ENCODE measurements at regions not wholly inside any gene's neighbourhood (a gene's known extent, or its start where the extent isn't known, plus 50 kb on each side); places are given as distances from the start of the nearest gene placed in this dataset.

GRCh38 chrX:39903343-39903742 lies 194.4 kb downstream of the BCOR start (continued):
- TF ChIP-seq, protein P1, sequence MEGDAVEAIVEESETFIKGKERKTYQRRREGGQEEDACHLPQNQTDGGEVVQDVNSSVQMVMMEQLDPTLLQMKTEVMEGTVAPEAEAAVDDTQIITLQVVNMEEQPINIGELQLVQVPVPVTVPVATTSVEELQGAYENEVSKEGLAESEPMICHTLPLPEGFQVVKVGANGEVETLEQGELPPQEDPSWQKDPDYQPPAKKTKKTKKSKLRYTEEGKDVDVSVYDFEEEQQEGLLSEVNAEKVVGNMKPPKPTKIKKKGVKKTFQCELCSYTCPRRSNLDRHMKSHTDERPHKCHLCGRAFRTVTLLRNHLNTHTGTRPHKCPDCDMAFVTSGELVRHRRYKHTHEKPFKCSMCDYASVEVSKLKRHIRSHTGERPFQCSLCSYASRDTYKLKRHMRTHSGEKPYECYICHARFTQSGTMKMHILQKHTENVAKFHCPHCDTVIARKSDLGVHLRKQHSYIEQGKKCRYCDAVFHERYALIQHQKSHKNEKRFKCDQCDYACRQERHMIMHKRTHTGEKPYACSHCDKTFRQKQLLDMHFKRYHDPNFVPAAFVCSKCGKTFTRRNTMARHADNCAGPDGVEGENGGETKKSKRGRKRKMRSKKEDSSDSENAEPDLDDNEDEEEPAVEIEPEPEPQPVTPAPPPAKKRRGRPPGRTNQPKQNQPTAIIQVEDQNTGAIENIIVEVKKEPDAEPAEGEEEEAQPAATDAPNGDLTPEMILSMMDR (IDR thresholded peaks at IDR 0.05): no peak
- TF ChIP-seq RAD21 (IDR thresholded peaks at IDR 0.05; ENCODE audit: low read length) (no peak), MEF2A (IDR thresholded peaks at IDR 0.05; ENCODE audit: borderline replicate concordance, low read depth) (no peak), JUND (IDR thresholded peaks at IDR 0.05) (no peak)

- WGBS (ENCODE audit: low lambda C conversion rate): 49% methylated on average over 4 of the region's 4 CpGs
- CTCF ChIA-PET: no interaction called here
- POLR2A ChIA-PET: no interaction called here
- TF ChIP-seq, protein P2, sequence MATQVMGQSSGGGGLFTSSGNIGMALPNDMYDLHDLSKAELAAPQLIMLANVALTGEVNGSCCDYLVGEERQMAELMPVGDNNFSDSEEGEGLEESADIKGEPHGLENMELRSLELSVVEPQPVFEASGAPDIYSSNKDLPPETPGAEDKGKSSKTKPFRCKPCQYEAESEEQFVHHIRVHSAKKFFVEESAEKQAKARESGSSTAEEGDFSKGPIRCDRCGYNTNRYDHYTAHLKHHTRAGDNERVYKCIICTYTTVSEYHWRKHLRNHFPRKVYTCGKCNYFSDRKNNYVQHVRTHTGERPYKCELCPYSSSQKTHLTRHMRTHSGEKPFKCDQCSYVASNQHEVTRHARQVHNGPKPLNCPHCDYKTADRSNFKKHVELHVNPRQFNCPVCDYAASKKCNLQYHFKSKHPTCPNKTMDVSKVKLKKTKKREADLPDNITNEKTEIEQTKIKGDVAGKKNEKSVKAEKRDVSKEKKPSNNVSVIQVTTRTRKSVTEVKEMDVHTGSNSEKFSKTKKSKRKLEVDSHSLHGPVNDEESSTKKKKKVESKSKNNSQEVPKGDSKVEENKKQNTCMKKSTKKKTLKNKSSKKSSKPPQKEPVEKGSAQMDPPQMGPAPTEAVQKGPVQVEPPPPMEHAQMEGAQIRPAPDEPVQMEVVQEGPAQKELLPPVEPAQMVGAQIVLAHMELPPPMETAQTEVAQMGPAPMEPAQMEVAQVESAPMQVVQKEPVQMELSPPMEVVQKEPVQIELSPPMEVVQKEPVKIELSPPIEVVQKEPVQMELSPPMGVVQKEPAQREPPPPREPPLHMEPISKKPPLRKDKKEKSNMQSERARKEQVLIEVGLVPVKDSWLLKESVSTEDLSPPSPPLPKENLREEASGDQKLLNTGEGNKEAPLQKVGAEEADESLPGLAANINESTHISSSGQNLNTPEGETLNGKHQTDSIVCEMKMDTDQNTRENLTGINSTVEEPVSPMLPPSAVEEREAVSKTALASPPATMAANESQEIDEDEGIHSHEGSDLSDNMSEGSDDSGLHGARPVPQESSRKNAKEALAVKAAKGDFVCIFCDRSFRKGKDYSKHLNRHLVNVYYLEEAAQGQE (IDR thresholded peaks at IDR 0.05; ENCODE audit: low read depth, low read length): no peak
- no peak for TF ChIP-seq GATA2 (CRISPR knock-in tag; IDR thresholded peaks at IDR 0.05)
- no peak for TF ChIP-seq YY1 (IDR thresholded peaks at IDR 0.05; ENCODE audit: low read depth)
- TF ChIP-seq MAX (IDR thresholded peaks at IDR 0.05; ENCODE audit: low read depth): no peak
- TF ChIP-seq POLR2AphosphoS5 (IDR thresholded peaks at IDR 0.05; ENCODE audit: low read depth, low read length): no peak
- TF ChIP-seq RXRA (IDR thresholded peaks at IDR 0.05; ENCODE audit: borderline replicate concordance, low read depth): no peak
- peak; percentile 35; the same call in 1 of the 2 replicates for TF ChIP-seq JUND (IDR thresholded peaks at IDR 0.05)
- TF ChIP-seq EZH2phosphoT487 (IDR thresholded peaks at IDR 0.05; ENCODE audit: borderline replicate concordance, low read depth): no peak
- no peak for TF ChIP-seq GABPA (IDR thresholded peaks at IDR 0.05; ENCODE audit: low read depth)
- TF ChIP-seq, protein P3, sequence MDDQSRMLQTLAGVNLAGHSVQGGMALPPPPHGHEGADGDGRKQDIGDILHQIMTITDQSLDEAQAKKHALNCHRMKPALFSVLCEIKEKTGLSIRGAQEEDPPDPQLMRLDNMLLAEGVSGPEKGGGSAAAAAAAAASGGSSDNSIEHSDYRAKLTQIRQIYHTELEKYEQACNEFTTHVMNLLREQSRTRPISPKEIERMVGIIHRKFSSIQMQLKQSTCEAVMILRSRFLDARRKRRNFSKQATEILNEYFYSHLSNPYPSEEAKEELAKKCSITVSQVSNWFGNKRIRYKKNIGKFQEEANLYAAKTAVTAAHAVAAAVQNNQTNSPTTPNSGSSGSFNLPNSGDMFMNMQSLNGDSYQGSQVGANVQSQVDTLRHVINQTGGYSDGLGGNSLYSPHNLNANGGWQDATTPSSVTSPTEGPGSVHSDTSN (IDR thresholded peaks at IDR 0.05): peak; percentile 49
- peak; percentile 41; the same call in 1 of the 2 replicates for TF ChIP-seq TEAD4 (IDR thresholded peaks at IDR 0.05; ENCODE audit: borderline replicate concordance, insufficient read depth)
- TF ChIP-seq NFIC (IDR thresholded peaks at IDR 0.05; ENCODE audit: borderline replicate concordance): peak; percentile 94
- TF ChIP-seq CHD2 (IDR thresholded peaks at IDR 0.05; ENCODE audit: low read length, partially characterized antibody): no peak
- no peak for TF ChIP-seq SIN3A (IDR thresholded peaks at IDR 0.05; ENCODE audit: borderline replicate concordance, low read depth, low read length)
- no peak for TF ChIP-seq SMC3 (IDR thresholded peaks at IDR 0.05; ENCODE audit: low read depth, low read length)
- no peak for TF ChIP-seq NRF1 (IDR thresholded peaks at IDR 0.05; ENCODE audit: low read depth, low read length)
- TF ChIP-seq, protein P4, sequence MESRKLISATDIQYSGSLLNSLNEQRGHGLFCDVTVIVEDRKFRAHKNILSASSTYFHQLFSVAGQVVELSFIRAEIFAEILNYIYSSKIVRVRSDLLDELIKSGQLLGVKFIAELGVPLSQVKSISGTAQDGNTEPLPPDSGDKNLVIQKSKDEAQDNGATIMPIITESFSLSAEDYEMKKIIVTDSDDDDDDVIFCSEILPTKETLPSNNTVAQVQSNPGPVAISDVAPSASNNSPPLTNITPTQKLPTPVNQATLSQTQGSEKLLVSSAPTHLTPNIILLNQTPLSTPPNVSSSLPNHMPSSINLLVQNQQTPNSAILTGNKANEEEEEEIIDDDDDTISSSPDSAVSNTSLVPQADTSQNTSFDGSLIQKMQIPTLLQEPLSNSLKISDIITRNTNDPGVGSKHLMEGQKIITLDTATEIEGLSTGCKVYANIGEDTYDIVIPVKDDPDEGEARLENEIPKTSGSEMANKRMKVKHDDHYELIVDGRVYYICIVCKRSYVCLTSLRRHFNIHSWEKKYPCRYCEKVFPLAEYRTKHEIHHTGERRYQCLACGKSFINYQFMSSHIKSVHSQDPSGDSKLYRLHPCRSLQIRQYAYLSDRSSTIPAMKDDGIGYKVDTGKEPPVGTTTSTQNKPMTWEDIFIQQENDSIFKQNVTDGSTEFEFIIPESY (IDR thresholded peaks at IDR 0.05; ENCODE audit: borderline replicate concordance, low read depth): no peak
- TF ChIP-seq MEF2A (IDR thresholded peaks at IDR 0.05; ENCODE audit: borderline replicate concordance, low read depth): no peak
- TF ChIP-seq RAD21 (IDR thresholded peaks at IDR 0.05; ENCODE audit: low read length): no peak
- no peak for TF ChIP-seq ELF1 (IDR thresholded peaks at IDR 0.05)
- TF ChIP-seq, protein P5, sequence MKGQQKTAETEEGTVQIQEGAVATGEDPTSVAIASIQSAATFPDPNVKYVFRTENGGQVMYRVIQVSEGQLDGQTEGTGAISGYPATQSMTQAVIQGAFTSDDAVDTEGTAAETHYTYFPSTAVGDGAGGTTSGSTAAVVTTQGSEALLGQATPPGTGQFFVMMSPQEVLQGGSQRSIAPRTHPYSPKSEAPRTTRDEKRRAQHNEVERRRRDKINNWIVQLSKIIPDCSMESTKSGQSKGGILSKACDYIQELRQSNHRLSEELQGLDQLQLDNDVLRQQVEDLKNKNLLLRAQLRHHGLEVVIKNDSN (IDR thresholded peaks at IDR 0.05; ENCODE audit: borderline replicate concordance, low read depth): no peak
- TF ChIP-seq EP300 (IDR thresholded peaks at IDR 0.05; ENCODE audit: borderline replicate concordance in 1 of 2, low read depth in 1 of 2, low read length in 1 of 2): 0 out of 4 replicates have a peak, but pooled peaks of 1 of the 2 experiments have one; percentile 46
These were observed 193.8 kb downstream of the BCOR start for GRCh38 chrX:39903937-39904336.

More at GRCh38 chrX:39903937-39904336, 193.8 kb downstream of the BCOR start:
- no peaks in the 10 kb centered on the region for H4K20me1 ChIP-seq (ENCODE audit: insufficient read depth)
- H3K4me1 ChIP-seq (ENCODE audit: control insufficient read depth in 1 of 2, insufficient read depth in 2 of 2, low read depth in 1 of 2, low read length in 1 of 2): peaks cover 20 to 29% of the 10 kb centered on the region in 2 experiments; a peak in 3 of 4 replicates
- H3K4me2 ChIP-seq: peak overlapping the region; percentile 29; the same call in 1 of the 2 replicates
- H3K9me3 ChIP-seq: no peaks in the 10 kb centered on the region
- no peak overlapping the region for H3K9ac ChIP-seq
- DNase-seq: no peak
- no peak overlapping the region for H2AFZ ChIP-seq (ENCODE audit: low read depth)
- H3K79me2 ChIP-seq (ENCODE audit: insufficient read depth): no peaks in the 10 kb centered on the region
- H3K27me3 ChIP-seq (ENCODE audit: insufficient read depth): no peaks in the 10 kb centered on the region; the same call in 1 of the 2 replicates
- no peak overlapping the region for H3K4me3 ChIP-seq (ENCODE audit: low read depth in 2 of 2, low read length in 1 of 2)
- H3F3A ChIP-seq (replicated peaks; ENCODE audit: insufficient read depth): no peaks in the 10 kb centered on the region
- H3K9me2 ChIP-seq: no peaks in the 10 kb centered on the region
- H3K36me3 ChIP-seq (replicated peaks in 1 of 2; ENCODE audit: control insufficient read depth in 1 of 2, insufficient read depth in 2 of 2, low read length in 1 of 2): no peaks in the 10 kb centered on the region
- H3K27ac ChIP-seq (ENCODE audit: low read depth in 2 of 2, low read length in 1 of 2): peak overlapping the region in 1 of 2 experiments; percentile 29; a peak in 1 of 4 replicates
